H9 (cell line): ENCODE measurements at regions not wholly inside any gene's neighbourhood (a gene's known extent, or its start where the extent isn't known, plus 50 kb on each side); places are given as distances from the start of the nearest gene placed in this dataset.

Source experiments
- DNase-seq: peaks from one replicate; pipeline ENCODE4 v3.0.0-alpha.2; 2017
- H2AFZ ChIP-seq: one replicate; pipeline ENCODE4 v1.6.1; 2013; ENCODE audit warnings: mild to moderate bottlenecking, low read length, control low read depth, moderate library complexity
- H2AK5ac ChIP-seq: 2 replicates; pipeline ENCODE4 v1.6.1; 2013; ENCODE audit warnings: low read length, control low read depth, mixed read lengths; ENCODE audit not compliant: insufficient read length
- H2BK120ac ChIP-seq: one replicate; pipeline ENCODE4 v1.6.1; 2013; ENCODE audit warnings: low read depth, mild to moderate bottlenecking, low read length, control low read depth, inconsistent platforms; ENCODE audit not compliant: poor library complexity, severe bottlenecking
- H2BK12ac ChIP-seq: 2 replicates; pipeline ENCODE4 v1.6.1; 2013; ENCODE audit warnings: low read length, control low read depth, mixed read lengths, low read depth; ENCODE audit not compliant: insufficient read length
- H2BK15ac ChIP-seq: 2 replicates; pipeline ENCODE4 v1.6.1; 2013; ENCODE audit warnings: low read depth, low read length, control low read depth
- H2BK20ac ChIP-seq: one replicate; pipeline ENCODE4 v1.6.1; 2013; ENCODE audit warnings: low read depth, mild to moderate bottlenecking, low read length, control low read depth, inconsistent platforms; ENCODE audit not compliant: poor library complexity, severe bottlenecking
- H2BK5ac ChIP-seq: 2 replicates; pipeline ENCODE4 v1.6.1; 2013; ENCODE audit warnings: low read length, control low read depth, mixed read lengths; ENCODE audit not compliant: insufficient read length
- H3K14ac ChIP-seq: 2 replicates; pipeline ENCODE4 v1.6.1; 2013; ENCODE audit warnings: low read length, control low read depth; ENCODE audit not compliant: insufficient read depth
- H3K18ac ChIP-seq: 2 replicates; pipeline ENCODE4 v1.6.1; 2013; ENCODE audit warnings: low read depth, mild to moderate bottlenecking, mixed read lengths, low read length, control low read depth; ENCODE audit not compliant: insufficient read length
- H3K23ac ChIP-seq: 2 replicates; pipeline ENCODE4 v1.6.1; 2013; ENCODE audit warnings: low read length, control low read depth, mixed read lengths, low read depth; ENCODE audit not compliant: insufficient read length
- H3K23me2 ChIP-seq: 2 replicates; pipeline ENCODE4 v1.6.1; 2013; ENCODE audit warnings: low read depth, mild to moderate bottlenecking, mixed read lengths, low read length, control low read depth; ENCODE audit not compliant: insufficient read length, poor library complexity, severe bottlenecking
- H3K27ac ChIP-seq: 2 replicates; pipeline ENCODE4 v1.5.1; 2013; ENCODE audit warnings: low read length, control low read depth, mixed read lengths, low read depth; ENCODE audit not compliant: insufficient read length
- H3K27me3 ChIP-seq: 2 replicates; pipeline ENCODE4 v1.6.1; 2013; ENCODE audit warnings: low read length, control low read depth, inconsistent platforms; ENCODE audit not compliant: insufficient read depth
- H3K4ac ChIP-seq: 2 replicates; pipeline ENCODE4 v1.6.1; 2013; ENCODE audit warnings: low read depth, mild to moderate bottlenecking, control low read depth, inconsistent platforms, low read length, moderate library complexity
- H3K4me1 ChIP-seq: 2 replicates; pipeline ENCODE4 v1.6.1; 2013; ENCODE audit warnings: low read length, control low read depth, inconsistent platforms; ENCODE audit not compliant: insufficient read depth
- H3K4me2 ChIP-seq: 2 replicates; pipeline ENCODE4 v1.6.1; 2013; ENCODE audit warnings: low read length, control low read depth, mixed read lengths; ENCODE audit not compliant: insufficient read length, insufficient read depth
- H3K56ac ChIP-seq: 2 replicates; pipeline ENCODE4 v1.6.1; 2013; ENCODE audit warnings: low read depth, mild to moderate bottlenecking, mixed read lengths, low read length, control low read depth; ENCODE audit not compliant: insufficient read length
- H3K79me1 ChIP-seq: 2 replicates; pipeline ENCODE4 v1.6.1; 2013; ENCODE audit warnings: low read depth, mild to moderate bottlenecking, moderate library complexity, low read length, control low read depth, inconsistent platforms; ENCODE audit not compliant: insufficient read depth, poor library complexity, severe bottlenecking
- H3K79me2 ChIP-seq: 2 replicates; pipeline ENCODE4 v1.6.1; 2013; ENCODE audit warnings: low read length, control low read depth, inconsistent platforms; ENCODE audit not compliant: insufficient read depth
- H3K9ac ChIP-seq: 2 replicates; pipeline ENCODE4 v1.6.1; 2013; ENCODE audit warnings: low read length, control low read depth, mixed read lengths; ENCODE audit not compliant: insufficient read length; ENCODE audit errors: extremely low read depth
- H3K9me3 ChIP-seq: one replicate; pipeline ENCODE4 v1.6.1; 2013; ENCODE audit warnings: low read depth, low read length, inconsistent platforms; ENCODE audit not compliant: control insufficient read depth
- H3T11ph ChIP-seq: one replicate; pipeline ENCODE4 v1.6.1; 2013; ENCODE audit warnings: mild to moderate bottlenecking, low read length, control low read depth, inconsistent platforms
- H4K20me1 ChIP-seq: one replicate; pipeline ENCODE4 v1.6.1; 2013; ENCODE audit not compliant: control insufficient read depth, insufficient read length, insufficient read depth
- H4K5ac ChIP-seq: 2 replicates; pipeline ENCODE4 v1.6.1; 2013; ENCODE audit warnings: low read depth, mild to moderate bottlenecking, mixed read lengths, low read length, control low read depth; ENCODE audit not compliant: insufficient read length
- H4K8ac ChIP-seq: replicated peaks from 2 replicates; pipeline ENCODE4 v1.6.1; 2013; ENCODE audit warnings: low read length, control low read depth, mixed read lengths, low read depth; ENCODE audit not compliant: insufficient read length
- H4K91ac ChIP-seq: 2 replicates; pipeline ENCODE4 v1.6.1; 2013; ENCODE audit warnings: low read depth, mild to moderate bottlenecking, moderate library complexity, mixed read lengths, low read length, control low read depth; ENCODE audit not compliant: insufficient read length
- H3K27ac Mint-ChIP-seq, 3 experiments: 2 replicates in 2 of 3; 3 replicates in 1 of 3; pipeline ENCODE4 v1.8.0; 2020 to 2021; ENCODE audit warnings: mixed read lengths in 3 of 3, mild to moderate bottlenecking in 1 of 3, moderate library complexity in 1 of 3
- H3K27me3 Mint-ChIP-seq: 2 replicates; pipeline ENCODE4 v1.8.0; 2021; ENCODE audit warnings: low read depth, mild to moderate bottlenecking, moderate library complexity, mixed read lengths
- H3K36me3 Mint-ChIP-seq, 3 experiments: 2 replicates in 2 of 3; 3 replicates in 1 of 3; pipeline ENCODE4 v1.8.0; 2020 to 2021; ENCODE audit warnings: low read depth in 3 of 3, mixed read lengths in 3 of 3; ENCODE audit not compliant: insufficient read depth in 1 of 3
- H3K4me1 Mint-ChIP-seq, 2 experiments: 2 replicates each; pipeline ENCODE4 v1.8.0; 2020; ENCODE audit warnings: mixed read lengths in 2 of 2
- H3K4me3 Mint-ChIP-seq, 2 experiments: 2 replicates in 1 of 2; 3 replicates in 1 of 2; pipeline ENCODE4 v1.8.0; 2020 to 2021; ENCODE audit warnings: mild to moderate bottlenecking in 2 of 2, mixed read lengths in 2 of 2, moderate library complexity in 1 of 2
- H3K9me3 Mint-ChIP-seq, 2 experiments: 2 replicates in 1 of 2; 3 replicates in 1 of 2; pipeline ENCODE4 v1.8.0; 2020; ENCODE audit warnings: mild to moderate bottlenecking in 2 of 2, mixed read lengths in 2 of 2, moderate library complexity in 1 of 2
- WGBS: extraction: QIAGEN DNeasy Blood & Tissue Kit; methylation state at CpG from one replicate; pipeline ENCODE4 v1.1.7; 2013; ENCODE audit warnings: missing lambda C conversion rate, low lambda C conversion rate, mixed read lengths; ENCODE audit not compliant: insufficient read length; ENCODE audit errors: extremely low coverage; 5-methylcytosine and 5-hydroxymethylcytosine counted together
- TF ChIP-seq, protein P1 (sequence below): fragments of 200-600 bp; sonication (generic); conservative IDR thresholded peaks from 3 replicates; pipeline ENCODE4 v1.8.0; 2021; ENCODE audit warnings: antibody characterized with exemption, mild to moderate bottlenecking

GRCh38 chr16:54431997-54432896, 145.7 kb upstream of the IRX3 start:
- no CpG with 5 or more reads among the region's 23 CpGs for WGBS
- H3K4ac ChIP-seq: no peak overlapping the region
- no peak overlapping the region for H3K14ac ChIP-seq
- H2BK12ac ChIP-seq: no peak overlapping the region
- no peak overlapping the region for H2BK120ac ChIP-seq
- no peak overlapping the region for H2BK5ac ChIP-seq
- no peak overlapping the region for H2AFZ ChIP-seq
- no peak overlapping the region for H3K27ac Mint-ChIP-seq
- TF ChIP-seq, protein P1, sequence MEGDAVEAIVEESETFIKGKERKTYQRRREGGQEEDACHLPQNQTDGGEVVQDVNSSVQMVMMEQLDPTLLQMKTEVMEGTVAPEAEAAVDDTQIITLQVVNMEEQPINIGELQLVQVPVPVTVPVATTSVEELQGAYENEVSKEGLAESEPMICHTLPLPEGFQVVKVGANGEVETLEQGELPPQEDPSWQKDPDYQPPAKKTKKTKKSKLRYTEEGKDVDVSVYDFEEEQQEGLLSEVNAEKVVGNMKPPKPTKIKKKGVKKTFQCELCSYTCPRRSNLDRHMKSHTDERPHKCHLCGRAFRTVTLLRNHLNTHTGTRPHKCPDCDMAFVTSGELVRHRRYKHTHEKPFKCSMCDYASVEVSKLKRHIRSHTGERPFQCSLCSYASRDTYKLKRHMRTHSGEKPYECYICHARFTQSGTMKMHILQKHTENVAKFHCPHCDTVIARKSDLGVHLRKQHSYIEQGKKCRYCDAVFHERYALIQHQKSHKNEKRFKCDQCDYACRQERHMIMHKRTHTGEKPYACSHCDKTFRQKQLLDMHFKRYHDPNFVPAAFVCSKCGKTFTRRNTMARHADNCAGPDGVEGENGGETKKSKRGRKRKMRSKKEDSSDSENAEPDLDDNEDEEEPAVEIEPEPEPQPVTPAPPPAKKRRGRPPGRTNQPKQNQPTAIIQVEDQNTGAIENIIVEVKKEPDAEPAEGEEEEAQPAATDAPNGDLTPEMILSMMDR: peak; percentile 42; the same call in 2 of the 3 replicates
- peaks cover 14 to 15% of the 10 kb centered on the region in 2 experiments for H3K4me1 Mint-ChIP-seq
- no peak overlapping the region for H4K8ac ChIP-seq
- H2AK5ac ChIP-seq: no peak overlapping the region
- H3K79me2 ChIP-seq: no peaks in the 10 kb centered on the region
- H3K27me3 ChIP-seq: no peaks in the 10 kb centered on the region
- H4K20me1 ChIP-seq: no peaks in the 10 kb centered on the region
- no peaks in the 10 kb centered on the region for H3K23me2 ChIP-seq
- no peak overlapping the region for H3K4me3 Mint-ChIP-seq
- no peak overlapping the region for H3K27ac ChIP-seq
- no peak overlapping the region for H3K18ac ChIP-seq
- H3K4me1 ChIP-seq: no peaks in the 10 kb centered on the region
- no peak overlapping the region for H3K9ac ChIP-seq
- peaks cover 81% of the 10 kb centered on the region for H3K27me3 Mint-ChIP-seq
- H4K5ac ChIP-seq: no peak overlapping the region
- H2BK20ac ChIP-seq: no peak overlapping the region
- no peaks in the 10 kb centered on the region for H3K79me1 ChIP-seq
- no peaks in the 10 kb centered on the region for H3K9me3 ChIP-seq
- H3K23ac ChIP-seq: no peak overlapping the region
- no peak overlapping the region for H4K91ac ChIP-seq
- H3K56ac ChIP-seq: no peak overlapping the region
- H3T11ph ChIP-seq: no peak overlapping the region
- H3K4me2 ChIP-seq: no peak overlapping the region
- no peak overlapping the region for H2BK15ac ChIP-seq
- H3K9me3 Mint-ChIP-seq: peaks cover 16 to 17% of the 10 kb centered on the region in 2 experiments
- peaks cover 0 to 9% (median 4%) of the 10 kb centered on the region in 3 experiments; a peak in 4 of 7 replicates for H3K36me3 Mint-ChIP-seq
- DNase-seq: no peak
